ENCODE measurements at regions not wholly inside any gene's neighbourhood (a gene's known extent, or its start where the extent isn't known, plus 50 kb on each side); places are given as distances from the start of the nearest gene placed in this dataset.

DNA sequence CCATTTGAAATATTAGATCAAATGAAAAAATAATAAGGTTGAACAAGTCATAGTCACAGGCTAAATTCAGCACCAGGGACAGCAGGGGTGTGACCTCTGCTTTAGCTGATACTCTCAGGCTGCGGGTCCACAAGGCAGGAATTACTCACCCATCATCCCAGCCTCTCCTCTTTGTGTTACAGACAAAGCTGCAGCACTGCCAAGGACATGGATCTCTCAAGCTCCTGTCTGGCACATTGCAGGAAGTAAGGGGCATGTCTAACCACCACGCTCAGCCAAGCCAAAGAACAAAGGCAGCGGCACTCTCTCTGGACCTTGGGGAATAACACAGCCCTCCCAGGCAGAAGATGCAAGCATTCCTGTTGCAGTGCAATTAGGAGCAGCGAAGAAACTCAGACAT, 783.8 kb downstream of the VRK1 start:
- no peaks in the 10 kb centered on the region for H3K9me3 Mint-ChIP-seq
- no peaks in the 10 kb centered on the region for H3K36me3 Mint-ChIP-seq
- TF ChIP-seq, protein P1, sequence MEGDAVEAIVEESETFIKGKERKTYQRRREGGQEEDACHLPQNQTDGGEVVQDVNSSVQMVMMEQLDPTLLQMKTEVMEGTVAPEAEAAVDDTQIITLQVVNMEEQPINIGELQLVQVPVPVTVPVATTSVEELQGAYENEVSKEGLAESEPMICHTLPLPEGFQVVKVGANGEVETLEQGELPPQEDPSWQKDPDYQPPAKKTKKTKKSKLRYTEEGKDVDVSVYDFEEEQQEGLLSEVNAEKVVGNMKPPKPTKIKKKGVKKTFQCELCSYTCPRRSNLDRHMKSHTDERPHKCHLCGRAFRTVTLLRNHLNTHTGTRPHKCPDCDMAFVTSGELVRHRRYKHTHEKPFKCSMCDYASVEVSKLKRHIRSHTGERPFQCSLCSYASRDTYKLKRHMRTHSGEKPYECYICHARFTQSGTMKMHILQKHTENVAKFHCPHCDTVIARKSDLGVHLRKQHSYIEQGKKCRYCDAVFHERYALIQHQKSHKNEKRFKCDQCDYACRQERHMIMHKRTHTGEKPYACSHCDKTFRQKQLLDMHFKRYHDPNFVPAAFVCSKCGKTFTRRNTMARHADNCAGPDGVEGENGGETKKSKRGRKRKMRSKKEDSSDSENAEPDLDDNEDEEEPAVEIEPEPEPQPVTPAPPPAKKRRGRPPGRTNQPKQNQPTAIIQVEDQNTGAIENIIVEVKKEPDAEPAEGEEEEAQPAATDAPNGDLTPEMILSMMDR (IDR thresholded peaks at IDR 0.05) = no peak
- Histone ChIP-seq H3K9me3 (ENCODE audit: control insufficient read depth, insufficient read depth, low read length) (no peaks in the 10 kb centered on the region), H3K4me3 (ENCODE audit: low read length) (no peak overlapping the region), H3K27ac (ENCODE audit: low read length) (no peak overlapping the region), H3K4me1 (ENCODE audit: control insufficient read depth, insufficient read depth, low read length) (no peaks in the 10 kb centered on the region), H3K36me3 (ENCODE audit: control insufficient read depth, insufficient read depth, low read length) (no peaks in the 10 kb centered on the region), H3K27me3 (ENCODE audit: control insufficient read depth, insufficient read depth, low read length) (no peaks in the 10 kb centered on the region)
- H3K27ac Mint-ChIP-seq = no peak overlapping the region
- H3K27me3 Mint-ChIP-seq (ENCODE audit: low read depth in 2 of 2) = peaks cover 0 to 4% of the 10 kb centered on the region in 2 donors
- H3K4me3 Mint-ChIP-seq = no peak overlapping the region
- WGBS (ENCODE audit: insufficient coverage) = 78% methylated on average over 4 of the region's 4 CpGs
- ATAC-seq (no peak), DNase-seq (no peak)
- peaks cover 6 to 13% of the 10 kb centered on the region in 2 donors for H3K4me1 Mint-ChIP-seq
- intact Hi-C loops (cut with micrococcal nuclease) = loop anchor here (10.0 kb wide), 1 partner anchor 396 kb away; no protein-coding TSS in a partner anchor

DNA sequence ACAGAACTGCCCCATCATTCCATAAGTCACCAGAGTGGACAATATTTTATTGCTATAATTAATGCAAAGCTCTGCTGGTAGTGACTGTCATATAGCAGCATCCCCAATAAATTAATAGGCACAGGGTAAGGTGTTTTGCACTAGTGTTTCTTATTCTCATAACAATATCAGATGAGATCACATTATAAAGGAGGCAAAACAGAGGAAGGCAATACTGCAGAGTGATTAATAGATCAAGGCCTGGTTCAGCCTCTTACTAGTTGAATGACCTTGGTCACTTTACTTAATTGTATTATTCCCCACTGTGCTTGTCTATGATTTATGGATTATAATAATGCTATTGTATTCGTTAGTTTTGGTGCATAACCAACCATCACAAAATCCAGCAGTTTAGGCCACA, 784.8 kb downstream of the VRK1 start:
- H3K9me3 ChIP-seq (ENCODE audit: control insufficient read depth, insufficient read depth, low read length) = no peaks in the 10 kb centered on the region

GRCh38 chr14:97584528-97584927, 787.3 kb downstream of the VRK1 start:
- WGBS (ENCODE audit: insufficient coverage) = 78% methylated on average over 2 of the region's 2 CpGs
- H3K36me3 ChIP-seq (ENCODE audit: control insufficient read depth, insufficient read depth, low read length) = no peaks in the 10 kb centered on the region
- no peak for ATAC-seq
- no peaks in the 10 kb centered on the region for H3K9me3 Mint-ChIP-seq
- H3K27me3 ChIP-seq (ENCODE audit: control insufficient read depth, insufficient read depth, low read length) = no peaks in the 10 kb centered on the region
- H3K27ac ChIP-seq (ENCODE audit: low read length) = no peak overlapping the region
- H3K27me3 Mint-ChIP-seq (ENCODE audit: low read depth in 2 of 2) = peaks cover 0 to 4% of the 10 kb centered on the region in 2 donors
- no peak for DNase-seq
- TF ChIP-seq, protein P1 (IDR thresholded peaks at IDR 0.05) = no peak
- no peak overlapping the region for H3K27ac Mint-ChIP-seq
- H3K9me3 ChIP-seq (ENCODE audit: control insufficient read depth, insufficient read depth, low read length) = no peaks in the 10 kb centered on the region
- H3K4me1 Mint-ChIP-seq = peaks cover 23 to 34% of the 10 kb centered on the region in 2 donors
- H3K4me1 ChIP-seq (ENCODE audit: control insufficient read depth, insufficient read depth, low read length) = peaks cover 5% of the 10 kb centered on the region
- H3K4me3 Mint-ChIP-seq = no peak overlapping the region
- no peak overlapping the region for H3K4me3 ChIP-seq (ENCODE audit: low read length)
- intact Hi-C loops (cut with micrococcal nuclease) = loop anchor here (10.0 kb wide), 1 partner anchor 400 kb away; no protein-coding TSS in a partner anchor
- H3K36me3 Mint-ChIP-seq = no peaks in the 10 kb centered on the region

More for the DNA sequence above, 784.8 kb downstream of the VRK1 start:
- no peak overlapping the region for H3K27ac ChIP-seq (ENCODE audit: low read length)
- Mint-ChIP-seq H3K27ac (no peak overlapping the region), H3K36me3 (no peaks in the 10 kb centered on the region), H3K9me3 (no peaks in the 10 kb centered on the region), H3K4me3 (no peak overlapping the region), H3K27me3 (ENCODE audit: low read depth in 2 of 2) (peaks cover 0 to 4% of the 10 kb centered on the region in 2 donors), H3K4me1 (peaks cover 6 to 17% of the 10 kb centered on the region in 2 donors)
- DNase-seq = no peak
- no peaks in the 10 kb centered on the region for H3K36me3 ChIP-seq (ENCODE audit: control insufficient read depth, insufficient read depth, low read length)
- no peak for ATAC-seq
- intact Hi-C loops (cut with micrococcal nuclease) = loop anchor here (10.0 kb wide), 1 partner anchor 397 kb away; no protein-coding TSS in a partner anchor
- H3K4me1 ChIP-seq (ENCODE audit: control insufficient read depth, insufficient read depth, low read length) = no peaks in the 10 kb centered on the region
- no peak overlapping the region for H3K4me3 ChIP-seq (ENCODE audit: low read length)
- WGBS (ENCODE audit: insufficient coverage) = 100% methylated on average over 1 of the region's 1 CpG
- TF ChIP-seq, protein P1 (IDR thresholded peaks at IDR 0.05) = no peak
- no peaks in the 10 kb centered on the region for H3K27me3 ChIP-seq (ENCODE audit: control insufficient read depth, insufficient read depth, low read length)
